ENCODE measurements at regions not wholly inside any gene's neighbourhood (a gene's known extent, or its start where the extent isn't known, plus 50 kb on each side); places are given as distances from the start of the nearest gene placed in this dataset.

- no peak overlapping the region for H3K27ac ChIP-seq
- DNase-seq (ENCODE audit: low spot score), result no peak
- CTCF ChIA-PET, result no interaction called here
- TF ChIP-seq CTCF (conservative IDR thresholded peaks at IDR 0.05; ENCODE audit: low read depth), result no peak
- POLR2A ChIA-PET (ENCODE audit: low non-redundant PET), result no interaction called here
Observed at GRCh38 chr3:9301091-9301490, 51.6 kb upstream of the SRGAP3 start.

GRCh38 chr3:9301798-9302197 is 52.4 kb upstream of the SRGAP3 start:
- H3K27ac ChIP-seq, result peak overlapping the region; percentile 49
- POLR2A ChIA-PET (ENCODE audit: low non-redundant PET), result no interaction called here
- no peak for TF ChIP-seq CTCF (conservative IDR thresholded peaks at IDR 0.05; ENCODE audit: low read depth)
- peak; percentile 73 for DNase-seq (ENCODE audit: low spot score)
- CTCF ChIA-PET, result interaction anchor here (0.6 to 2.2 kb wide), 12 partner anchors 12 to 442 kb away, joined by 3 to 16 read pairs (median 4); no protein-coding TSS in a partner anchor

- CTCF ChIA-PET, result interaction anchor here (0.6 to 2.2 kb wide), 12 partner anchors 11 to 1983 kb away, joined by 3 to 16 read pairs (median 4); no protein-coding TSS in a partner anchor
- H3K27ac ChIP-seq, result peak overlapping the region; percentile 49
- TF ChIP-seq CTCF (conservative IDR thresholded peaks at IDR 0.05; ENCODE audit: low read depth), result peak; percentile 88
- DNase-seq (ENCODE audit: low spot score), result peak; percentile 78
- POLR2A ChIA-PET (ENCODE audit: low non-redundant PET), result no interaction called here
Observed at GRCh38 chr3:9302425-9303181, 53.2 kb upstream of the SRGAP3 start.

GRCh38 chr3:9308298-9308990 is 54.4 kb upstream of the THUMPD3 start:
- TF ChIP-seq CTCF (conservative IDR thresholded peaks at IDR 0.05; ENCODE audit: low read depth), result no peak
- DNase-seq (ENCODE audit: low spot score), result no peak
- H3K27ac ChIP-seq, result no peak overlapping the region
- POLR2A ChIA-PET (ENCODE audit: low non-redundant PET), result no interaction called here
- CTCF ChIA-PET, result no interaction called here

- TF ChIP-seq CTCF (conservative IDR thresholded peaks at IDR 0.05; ENCODE audit: low read depth), result no peak
- H3K27ac ChIP-seq, result no peak overlapping the region
- ChIA-PET POLR2A (ENCODE audit: low non-redundant PET) (no interaction called here), CTCF (no interaction called here)
- DNase-seq (ENCODE audit: low spot score), result no peak
Observed at GRCh38 chr3:9310043-9310442, 52.8 kb upstream of the THUMPD3 start.

GRCh38 chr3:9311228-9311627 is 51.6 kb upstream of the THUMPD3 start:
- DNase-seq (ENCODE audit: low spot score), result no peak
- ChIA-PET CTCF (no interaction called here), POLR2A (ENCODE audit: low non-redundant PET) (no interaction called here)
- no peak for TF ChIP-seq CTCF (conservative IDR thresholded peaks at IDR 0.05; ENCODE audit: low read depth)
- H3K27ac ChIP-seq, result no peak overlapping the region
